ENCODE measurements at regions not wholly inside any gene's neighbourhood (a gene's known extent, or its start where the extent isn't known, plus 50 kb on each side); places are given as distances from the start of the nearest gene placed in this dataset.

- TF ChIP-seq CTCF (IDR thresholded peaks at IDR 0.05) (no peak), GABPB1 (CRISPR knock-in tag; IDR thresholded peaks at IDR 0.05) (no peak), JUN (CRISPR knock-in tag; IDR thresholded peaks at IDR 0.05) (no peak), FOXP1 (CRISPR knock-in tag; IDR thresholded peaks at IDR 0.05; ENCODE audit: borderline replicate concordance) (no peak), ESRRA (CRISPR knock-in tag; IDR thresholded peaks at IDR 0.05; ENCODE audit: borderline replicate concordance) (no peak), USF1 (CRISPR knock-in tag; IDR thresholded peaks at IDR 0.05) (no peak), USF2 (CRISPR knock-in tag; IDR thresholded peaks at IDR 0.05) (no peak), FOXK1 (CRISPR knock-in tag; IDR thresholded peaks at IDR 0.05) (no peak), MAX (CRISPR knock-in tag; IDR thresholded peaks at IDR 0.05) (no peak), STAT6 (CRISPR knock-in tag; conservative IDR thresholded peaks at IDR 0.05; ENCODE audit: low read depth) (no peak), CREB1 (CRISPR knock-in tag; IDR thresholded peaks at IDR 0.05) (no peak), OVOL2 (CRISPR knock-in tag; IDR thresholded peaks at IDR 0.05; ENCODE audit: borderline replicate concordance) (no peak), TCF7 (CRISPR knock-in tag; IDR thresholded peaks at IDR 0.05; ENCODE audit: low read depth) (no peak), NR1H2 (CRISPR knock-in tag; IDR thresholded peaks at IDR 0.05) (no peak)
Observed at GRCh38 chr11:121777056-121777455, 324.3 kb upstream of the SORL1-AS1 start.
